Panc1 (cell line): ENCODE measurements at regions not wholly inside any gene's neighbourhood (a gene's known extent, or its start where the extent isn't known, plus 50 kb on each side); places are given as distances from the start of the nearest gene placed in this dataset.

Source experiments
- POLR2AphosphoS5 ChIP-seq: IDR thresholded peaks from 2 replicates; pipeline ENCODE4 v1.6.1; 2012; ENCODE audit warnings: mild to moderate bottlenecking, low read depth, low read length, moderate library complexity
- SIN3A ChIP-seq: IDR thresholded peaks from 2 replicates; pipeline ENCODE4 v1.6.1; 2012; ENCODE audit warnings: low read depth, mild to moderate bottlenecking, low read length, moderate library complexity, borderline replicate concordance; ENCODE audit not compliant: insufficient read depth
- TCF7L2 ChIP-seq: IDR thresholded peaks from 2 replicates; pipeline ENCODE4 v1.6.1; 2011; ENCODE audit warnings: mild to moderate bottlenecking, low read depth, low read length, inconsistent platforms
- TF ChIP-seq, protein P1 (sequence below): fragments of 450-650 bp; IDR thresholded peaks from 2 replicates; pipeline ENCODE4 v1.5.1; 2017; ENCODE audit warnings: mild to moderate bottlenecking
- TF ChIP-seq, protein P2 (sequence below), 2 experiments: IDR thresholded peaks; 2 replicates each; pipeline ENCODE4 v1.6.1; 2011 to 2012; ENCODE audit warnings: low read depth in 2 of 2, control low read depth in 1 of 2, low read length in 1 of 2, mild to moderate bottlenecking in 1 of 2, moderate library complexity in 1 of 2; ENCODE audit not compliant: insufficient read depth in 1 of 2

DNA sequence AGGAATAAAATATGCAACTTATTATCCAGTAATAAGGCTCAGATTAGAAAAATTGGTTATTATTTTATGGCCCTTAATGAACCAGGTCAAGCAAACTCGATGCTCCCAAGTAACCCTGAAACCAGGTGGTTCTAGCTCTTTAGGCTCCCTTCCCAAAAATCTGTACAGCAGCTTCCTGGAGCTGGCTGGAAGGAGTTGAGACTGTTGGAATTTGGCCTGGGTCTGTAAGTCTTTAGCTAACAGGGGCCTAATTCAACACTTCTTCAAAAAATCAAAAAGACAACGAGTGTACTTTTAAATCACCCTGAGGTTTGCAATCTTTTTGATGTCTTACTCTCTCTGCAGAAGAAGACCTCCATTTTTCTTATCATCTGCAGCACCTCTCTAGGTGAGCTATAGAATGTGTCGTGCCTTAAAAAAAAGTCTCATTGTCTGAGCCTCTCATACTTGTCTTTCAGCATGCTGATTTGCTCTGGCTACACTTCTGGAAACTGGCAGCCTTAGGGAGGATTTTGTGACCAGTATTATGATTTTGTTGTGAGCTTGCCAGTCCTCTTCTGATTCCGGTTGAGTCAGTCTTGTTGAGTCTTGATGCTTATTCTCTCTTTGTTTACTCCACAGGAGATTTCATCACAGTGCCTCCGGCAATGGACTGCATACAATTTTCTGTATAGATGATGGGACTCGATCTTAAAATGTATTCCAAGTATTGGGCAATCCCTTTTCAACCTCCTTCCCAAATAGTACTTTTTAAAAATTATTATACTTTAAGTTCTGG, 235.0 kb upstream of the KBTBD8 start:
- TF ChIP-seq, protein P1, sequence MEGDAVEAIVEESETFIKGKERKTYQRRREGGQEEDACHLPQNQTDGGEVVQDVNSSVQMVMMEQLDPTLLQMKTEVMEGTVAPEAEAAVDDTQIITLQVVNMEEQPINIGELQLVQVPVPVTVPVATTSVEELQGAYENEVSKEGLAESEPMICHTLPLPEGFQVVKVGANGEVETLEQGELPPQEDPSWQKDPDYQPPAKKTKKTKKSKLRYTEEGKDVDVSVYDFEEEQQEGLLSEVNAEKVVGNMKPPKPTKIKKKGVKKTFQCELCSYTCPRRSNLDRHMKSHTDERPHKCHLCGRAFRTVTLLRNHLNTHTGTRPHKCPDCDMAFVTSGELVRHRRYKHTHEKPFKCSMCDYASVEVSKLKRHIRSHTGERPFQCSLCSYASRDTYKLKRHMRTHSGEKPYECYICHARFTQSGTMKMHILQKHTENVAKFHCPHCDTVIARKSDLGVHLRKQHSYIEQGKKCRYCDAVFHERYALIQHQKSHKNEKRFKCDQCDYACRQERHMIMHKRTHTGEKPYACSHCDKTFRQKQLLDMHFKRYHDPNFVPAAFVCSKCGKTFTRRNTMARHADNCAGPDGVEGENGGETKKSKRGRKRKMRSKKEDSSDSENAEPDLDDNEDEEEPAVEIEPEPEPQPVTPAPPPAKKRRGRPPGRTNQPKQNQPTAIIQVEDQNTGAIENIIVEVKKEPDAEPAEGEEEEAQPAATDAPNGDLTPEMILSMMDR: no peak
- no peak for TF ChIP-seq TCF7L2
- no peak for TF ChIP-seq SIN3A
- no peak for TF ChIP-seq POLR2AphosphoS5
- TF ChIP-seq, protein P2, sequence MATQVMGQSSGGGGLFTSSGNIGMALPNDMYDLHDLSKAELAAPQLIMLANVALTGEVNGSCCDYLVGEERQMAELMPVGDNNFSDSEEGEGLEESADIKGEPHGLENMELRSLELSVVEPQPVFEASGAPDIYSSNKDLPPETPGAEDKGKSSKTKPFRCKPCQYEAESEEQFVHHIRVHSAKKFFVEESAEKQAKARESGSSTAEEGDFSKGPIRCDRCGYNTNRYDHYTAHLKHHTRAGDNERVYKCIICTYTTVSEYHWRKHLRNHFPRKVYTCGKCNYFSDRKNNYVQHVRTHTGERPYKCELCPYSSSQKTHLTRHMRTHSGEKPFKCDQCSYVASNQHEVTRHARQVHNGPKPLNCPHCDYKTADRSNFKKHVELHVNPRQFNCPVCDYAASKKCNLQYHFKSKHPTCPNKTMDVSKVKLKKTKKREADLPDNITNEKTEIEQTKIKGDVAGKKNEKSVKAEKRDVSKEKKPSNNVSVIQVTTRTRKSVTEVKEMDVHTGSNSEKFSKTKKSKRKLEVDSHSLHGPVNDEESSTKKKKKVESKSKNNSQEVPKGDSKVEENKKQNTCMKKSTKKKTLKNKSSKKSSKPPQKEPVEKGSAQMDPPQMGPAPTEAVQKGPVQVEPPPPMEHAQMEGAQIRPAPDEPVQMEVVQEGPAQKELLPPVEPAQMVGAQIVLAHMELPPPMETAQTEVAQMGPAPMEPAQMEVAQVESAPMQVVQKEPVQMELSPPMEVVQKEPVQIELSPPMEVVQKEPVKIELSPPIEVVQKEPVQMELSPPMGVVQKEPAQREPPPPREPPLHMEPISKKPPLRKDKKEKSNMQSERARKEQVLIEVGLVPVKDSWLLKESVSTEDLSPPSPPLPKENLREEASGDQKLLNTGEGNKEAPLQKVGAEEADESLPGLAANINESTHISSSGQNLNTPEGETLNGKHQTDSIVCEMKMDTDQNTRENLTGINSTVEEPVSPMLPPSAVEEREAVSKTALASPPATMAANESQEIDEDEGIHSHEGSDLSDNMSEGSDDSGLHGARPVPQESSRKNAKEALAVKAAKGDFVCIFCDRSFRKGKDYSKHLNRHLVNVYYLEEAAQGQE (IDR thresholded peaks at IDR 0.05; ENCODE audit: insufficient read depth in 1 of 2, low read depth in 2 of 2, low read length in 1 of 2): no peak
